ENCODE measurements at regions not wholly inside any gene's neighbourhood (a gene's known extent, or its start where the extent isn't known, plus 50 kb on each side); places are given as distances from the start of the nearest gene placed in this dataset.

- FAIRE-seq, result no peak
- no peak for ATAC-seq
Measured at GRCh38 chr7:119694506-119694905, 578.5 kb upstream of the KCND2 start.

DNA sequence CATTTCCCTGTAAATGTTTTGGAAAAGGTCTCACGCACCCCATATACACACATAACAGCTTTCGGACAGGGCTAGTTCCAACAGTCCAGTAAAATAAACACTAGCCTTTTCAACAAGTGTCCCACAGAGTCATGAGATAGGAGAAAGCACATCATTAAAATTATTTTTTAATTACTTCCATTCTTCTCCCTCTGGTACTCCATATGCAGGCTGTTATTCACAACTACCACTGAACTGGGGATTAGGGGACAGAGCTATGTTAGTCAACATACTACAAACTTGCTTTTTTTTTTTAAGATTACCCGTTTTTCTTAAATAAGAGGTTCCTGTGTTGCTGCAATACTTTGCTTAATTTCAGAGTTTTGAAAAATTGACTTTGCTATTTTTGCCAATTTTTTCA lies 576.6 kb upstream of the KCND2 start:
- H3K9me3 ChIP-seq, result no peaks in the 10 kb centered on the region; the same call in 2 of the 3 replicates
- TF ChIP-seq RCOR1 (IDR thresholded peaks at IDR 0.05; ENCODE audit: low read depth, low read length) (no peak), NPAS2 (CRISPR knock-in tag; IDR thresholded peaks at IDR 0.05; ENCODE audit: borderline replicate concordance) (no peak), FOSB (CRISPR knock-in tag; IDR thresholded peaks at IDR 0.05) (no peak), HOXA7 (CRISPR knock-in tag; IDR thresholded peaks at IDR 0.05) (no peak), HDAC2 (IDR thresholded peaks at IDR 0.05) (no peak), TP53 (CRISPR knock-in tag; IDR thresholded peaks at IDR 0.05) (no peak), KDM1A (IDR thresholded peaks at IDR 0.05; ENCODE audit: low read depth) (no peak), RAD21 (conservative IDR thresholded peaks at IDR 0.05 in 1 of 2, IDR thresholded peaks at IDR 0.05 in 1 of 2) (no peak), RARB (CRISPR knock-in tag; IDR thresholded peaks at IDR 0.05) (no peak), JUNB (IDR thresholded peaks at IDR 0.05) (no peak), SMC3 (IDR thresholded peaks at IDR 0.05) (no peak), TFCP2L1 (CRISPR knock-in tag; IDR thresholded peaks at IDR 0.05) (no peak), NR3C1 (IDR thresholded peaks at IDR 0.05) (no peak), BCL3 (IDR thresholded peaks at IDR 0.05) (no peak), POLR2A (IDR thresholded peaks at IDR 0.05; ENCODE audit: low read length) (no peak), BHLHE40 (IDR thresholded peaks at IDR 0.05; ENCODE audit: low read depth, low read length) (no peak), USF2 (IDR thresholded peaks at IDR 0.05) (no peak), MYC (IDR thresholded peaks at IDR 0.05; ENCODE audit: borderline replicate concordance, low read length) (no peak)
- TF ChIP-seq, protein P1, sequence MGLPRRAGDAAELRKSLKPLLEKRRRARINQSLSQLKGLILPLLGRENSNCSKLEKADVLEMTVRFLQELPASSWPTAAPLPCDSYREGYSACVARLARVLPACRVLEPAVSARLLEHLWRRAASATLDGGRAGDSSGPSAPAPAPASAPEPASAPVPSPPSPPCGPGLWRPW (IDR thresholded peaks at IDR 0.05), result no peak
- TF ChIP-seq, protein P2, sequence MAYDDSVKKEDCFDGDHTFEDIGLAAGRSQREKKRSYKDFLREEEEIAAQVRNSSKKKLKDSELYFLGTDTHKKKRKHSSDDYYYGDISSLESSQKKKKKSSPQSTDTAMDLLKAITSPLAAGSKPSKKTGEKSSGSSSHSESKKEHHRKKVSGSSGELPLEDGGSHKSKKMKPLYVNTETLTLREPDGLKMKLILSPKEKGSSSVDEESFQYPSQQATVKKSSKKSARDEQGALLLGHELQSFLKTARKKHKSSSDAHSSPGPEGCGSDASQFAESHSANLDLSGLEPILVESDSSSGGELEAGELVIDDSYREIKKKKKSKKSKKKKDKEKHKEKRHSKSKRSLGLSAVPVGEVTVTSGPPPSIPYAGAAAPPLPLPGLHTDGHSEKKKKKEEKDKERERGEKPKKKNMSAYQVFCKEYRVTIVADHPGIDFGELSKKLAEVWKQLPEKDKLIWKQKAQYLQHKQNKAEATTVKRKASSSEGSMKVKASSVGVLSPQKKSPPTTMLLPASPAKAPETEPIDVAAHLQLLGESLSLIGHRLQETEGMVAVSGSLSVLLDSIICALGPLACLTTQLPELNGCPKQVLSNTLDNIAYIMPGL (CRISPR knock-in tag; IDR thresholded peaks at IDR 0.05; ENCODE audit: borderline replicate concordance), result no peak
- no peak overlapping the region for H3K4me2 ChIP-seq
- FAIRE-seq (no peak), DNase-seq (ENCODE audit: low read depth in 1 of 2, low spot score in 1 of 2) (no peak), ATAC-seq (no peak)
- H3K4me3 ChIP-seq, result no peak overlapping the region
- WGBS (ENCODE audit: missing lambda C conversion rate), result 15% methylated on average over 3 of the region's 3 CpGs
- POLR2A ChIA-PET, result no interaction called here
- no peaks in the 10 kb centered on the region for H3K4me1 ChIP-seq
- H3K27ac ChIP-seq, result no peak overlapping the region
- CTCF ChIA-PET, result no interaction called here

More at GRCh38 chr7:119694506-119694905, 578.5 kb upstream of the KCND2 start:
- Histone ChIP-seq H3K27ac (no peak overlapping the region), H3K4me1 (no peaks in the 10 kb centered on the region), H3K4me3 (no peak overlapping the region), H3K9me3 (no peaks in the 10 kb centered on the region; the same call in 2 of the 3 replicates), H3K4me2 (no peak overlapping the region)
- ChIA-PET CTCF (no interaction called here), POLR2A (no interaction called here)
- 3% methylated on average over 1 of the region's 1 CpG for WGBS (ENCODE audit: missing lambda C conversion rate)
- no peak for DNase-seq (ENCODE audit: low read depth in 1 of 2, low spot score in 1 of 2)
- TF ChIP-seq POLR2AphosphoS2 (conservative IDR thresholded peaks at IDR 0.05; ENCODE audit: low read length) (no peak), FOSB (CRISPR knock-in tag; IDR thresholded peaks at IDR 0.05) (no peak), KDM5A (IDR thresholded peaks at IDR 0.05) (no peak)

DNA sequence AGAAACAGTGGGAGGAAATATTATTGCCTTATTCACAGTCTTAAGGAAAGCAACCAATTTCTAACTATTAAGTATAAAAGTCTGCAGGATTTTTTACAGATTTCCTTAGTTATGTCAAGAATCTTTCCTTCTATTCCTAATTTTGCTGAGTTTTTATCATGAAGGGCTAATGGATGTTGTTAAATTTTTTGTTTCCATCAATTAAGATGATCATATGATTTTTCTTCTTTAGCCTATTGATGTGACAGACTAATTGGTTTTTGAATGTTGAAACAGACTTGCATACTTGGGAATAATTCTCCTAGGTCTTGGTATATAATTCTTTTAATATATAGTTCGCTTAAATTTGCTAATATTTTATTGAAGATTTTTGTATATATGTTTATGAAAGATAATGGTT lies 569.1 kb upstream of the KCND2 start:
- peak; percentile 23 for FAIRE-seq
- 2% methylated on average over 1 of the region's 1 CpG for WGBS (ENCODE audit: missing lambda C conversion rate)
- CTCF ChIA-PET, result no interaction called here
- no peak for TF ChIP-seq RCOR1 (IDR thresholded peaks at IDR 0.05; ENCODE audit: low read depth, low read length)
- TF ChIP-seq KDM5A (IDR thresholded peaks at IDR 0.05), result no peak
- TF ChIP-seq JUNB (IDR thresholded peaks at IDR 0.05), result no peak
- no peak for TF ChIP-seq NPAS2 (CRISPR knock-in tag; IDR thresholded peaks at IDR 0.05; ENCODE audit: borderline replicate concordance)
- TF ChIP-seq, protein P1 (IDR thresholded peaks at IDR 0.05), result no peak
- no peak for TF ChIP-seq MAZ (IDR thresholded peaks at IDR 0.05; ENCODE audit: borderline replicate concordance, low read depth, low read length)
- TF ChIP-seq, protein P3, sequence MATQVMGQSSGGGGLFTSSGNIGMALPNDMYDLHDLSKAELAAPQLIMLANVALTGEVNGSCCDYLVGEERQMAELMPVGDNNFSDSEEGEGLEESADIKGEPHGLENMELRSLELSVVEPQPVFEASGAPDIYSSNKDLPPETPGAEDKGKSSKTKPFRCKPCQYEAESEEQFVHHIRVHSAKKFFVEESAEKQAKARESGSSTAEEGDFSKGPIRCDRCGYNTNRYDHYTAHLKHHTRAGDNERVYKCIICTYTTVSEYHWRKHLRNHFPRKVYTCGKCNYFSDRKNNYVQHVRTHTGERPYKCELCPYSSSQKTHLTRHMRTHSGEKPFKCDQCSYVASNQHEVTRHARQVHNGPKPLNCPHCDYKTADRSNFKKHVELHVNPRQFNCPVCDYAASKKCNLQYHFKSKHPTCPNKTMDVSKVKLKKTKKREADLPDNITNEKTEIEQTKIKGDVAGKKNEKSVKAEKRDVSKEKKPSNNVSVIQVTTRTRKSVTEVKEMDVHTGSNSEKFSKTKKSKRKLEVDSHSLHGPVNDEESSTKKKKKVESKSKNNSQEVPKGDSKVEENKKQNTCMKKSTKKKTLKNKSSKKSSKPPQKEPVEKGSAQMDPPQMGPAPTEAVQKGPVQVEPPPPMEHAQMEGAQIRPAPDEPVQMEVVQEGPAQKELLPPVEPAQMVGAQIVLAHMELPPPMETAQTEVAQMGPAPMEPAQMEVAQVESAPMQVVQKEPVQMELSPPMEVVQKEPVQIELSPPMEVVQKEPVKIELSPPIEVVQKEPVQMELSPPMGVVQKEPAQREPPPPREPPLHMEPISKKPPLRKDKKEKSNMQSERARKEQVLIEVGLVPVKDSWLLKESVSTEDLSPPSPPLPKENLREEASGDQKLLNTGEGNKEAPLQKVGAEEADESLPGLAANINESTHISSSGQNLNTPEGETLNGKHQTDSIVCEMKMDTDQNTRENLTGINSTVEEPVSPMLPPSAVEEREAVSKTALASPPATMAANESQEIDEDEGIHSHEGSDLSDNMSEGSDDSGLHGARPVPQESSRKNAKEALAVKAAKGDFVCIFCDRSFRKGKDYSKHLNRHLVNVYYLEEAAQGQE (IDR thresholded peaks at IDR 0.05), result no peak
- no peak for TF ChIP-seq CHD2 (IDR thresholded peaks at IDR 0.05; ENCODE audit: low read length, partially characterized antibody)
- TF ChIP-seq FOSL2 (IDR thresholded peaks at IDR 0.05), result no peak
- no peak for TF ChIP-seq FOSL2 (CRISPR knock-in tag; IDR thresholded peaks at IDR 0.05)
- TF ChIP-seq TFCP2L1 (CRISPR knock-in tag; IDR thresholded peaks at IDR 0.05), result no peak
- no peak for TF ChIP-seq JUN (IDR thresholded peaks at IDR 0.05)

More for the DNA sequence above, 569.1 kb upstream of the KCND2 start:
- Histone ChIP-seq H3K4me1 (no peaks in the 10 kb centered on the region), H3K27ac (no peak overlapping the region), H3K4me3 (no peak overlapping the region), H3K9me3 (no peaks in the 10 kb centered on the region), H3K4me2 (no peak overlapping the region)
- POLR2A ChIA-PET, result no interaction called here
- DNase-seq (ENCODE audit: low read depth in 1 of 2, low spot score in 1 of 2) (no peak), ATAC-seq (no peak)
